Ectodermal cell (in vitro differentiated cells): ENCODE measurements at regions not wholly inside any gene's neighbourhood (a gene's known extent, or its start where the extent isn't known, plus 50 kb on each side); places are given as distances from the start of the nearest gene placed in this dataset.

Experiments
- H3K27ac ChIP-seq: 2 replicates; pipeline ENCODE4 v1.7.0; 2013; ENCODE audit warnings: mild to moderate bottlenecking, low read depth, low read length; ENCODE audit not compliant: insufficient read depth, poor library complexity, severe bottlenecking
- H3K27me3 ChIP-seq: 2 replicates; pipeline ENCODE4 v1.7.0; 2013; ENCODE audit warnings: mild to moderate bottlenecking, low read length; ENCODE audit not compliant: insufficient read depth, control insufficient read depth, poor library complexity, severe bottlenecking
- H3K36me3 ChIP-seq: one replicate; pipeline ENCODE4 v1.7.0; 2013; ENCODE audit warnings: low read length; ENCODE audit not compliant: control insufficient read depth, insufficient read depth
- H3K4me1 ChIP-seq: one replicate; pipeline ENCODE4 v1.7.0; 2013; ENCODE audit warnings: low read length; ENCODE audit not compliant: control insufficient read depth, insufficient read depth
- H3K4me3 ChIP-seq: 2 replicates; pipeline ENCODE4 v1.7.0; 2013; ENCODE audit warnings: low read depth, low read length, control low read depth; ENCODE audit not compliant: insufficient read depth
- H3K9me3 ChIP-seq: 2 replicates; pipeline ENCODE4 v1.7.0; 2013; ENCODE audit warnings: mild to moderate bottlenecking, low read length, moderate library complexity; ENCODE audit not compliant: control insufficient read depth
- WGBS, 2 experiments: methylation state at CpG; one replicate each; pipeline ENCODE4 v1.1.7; 2013; ENCODE audit warnings: missing lambda C conversion rate in 2 of 2; 5-methylcytosine and 5-hydroxymethylcytosine counted together

DNA sequence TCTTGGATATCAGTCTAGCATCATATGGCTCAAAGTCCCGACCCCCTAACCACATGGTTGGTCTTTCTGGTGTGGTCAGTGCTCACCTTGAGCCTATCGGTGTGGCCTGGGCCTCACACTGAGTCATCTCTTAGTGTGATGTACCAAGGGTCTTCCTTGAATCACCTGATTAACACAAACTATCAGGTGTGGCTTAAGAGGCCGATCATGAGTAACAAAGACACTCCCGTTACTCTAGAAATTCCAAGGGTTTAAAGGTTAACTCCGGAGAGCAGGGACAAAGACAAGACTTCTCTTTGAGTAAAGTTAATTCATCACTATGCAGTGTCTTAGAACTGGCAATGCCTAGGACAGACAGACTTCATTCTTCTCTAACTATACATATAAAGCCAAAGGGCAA is 52.3 kb upstream of the ARMC3 start:
- Histone ChIP-seq H3K27ac (no peak overlapping the region), H3K36me3 (no peaks in the 10 kb centered on the region), H3K4me1 (peaks cover 17% of the 10 kb centered on the region), H3K9me3 (no peaks in the 10 kb centered on the region), H3K4me3 (no peak overlapping the region), H3K27me3 (no peaks in the 10 kb centered on the region)
- WGBS, 2 experiments: 87% methylated on average over 5 of the region's 5 CpGs

DNA sequence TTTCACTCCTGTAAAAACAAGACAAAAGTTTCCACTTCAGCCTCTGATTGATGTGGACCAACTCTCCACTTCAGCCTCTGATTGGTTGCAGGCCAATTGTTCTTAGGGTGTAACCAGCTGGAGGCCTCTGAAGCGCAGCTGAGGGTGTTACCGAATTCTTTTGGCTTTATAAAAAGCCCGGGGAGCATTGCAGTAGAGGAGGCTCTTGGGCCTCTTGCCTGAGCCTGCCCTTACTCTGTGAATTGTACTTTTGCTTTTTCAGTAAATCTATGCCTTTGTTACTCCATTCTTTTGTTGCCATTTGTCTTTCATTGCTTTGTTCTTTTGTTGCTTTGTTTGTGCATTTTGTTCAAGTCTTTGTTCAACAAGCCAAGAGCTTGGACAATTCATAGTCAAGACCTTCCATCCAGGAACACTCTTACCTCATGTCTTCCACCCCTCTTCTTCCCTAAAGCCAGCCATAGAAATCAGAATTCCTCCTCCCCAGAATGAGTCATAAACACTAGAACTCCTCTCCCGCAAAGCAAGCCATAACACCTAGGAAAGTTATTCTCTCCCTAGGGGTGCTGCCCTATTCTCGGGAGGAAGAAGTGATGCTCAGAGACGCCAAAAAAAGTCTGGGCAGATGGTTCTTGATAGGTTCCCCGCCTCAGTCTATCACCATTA is 53.5 kb upstream of the ARMC3 start:
- 75% methylated on average over 7 of the region's 7 CpGs for WGBS, 2 experiments
- peaks cover 17% of the 10 kb centered on the region for H3K4me1 ChIP-seq
- no peak overlapping the region for H3K4me3 ChIP-seq
- no peaks in the 10 kb centered on the region for H3K9me3 ChIP-seq
- no peaks in the 10 kb centered on the region for H3K27me3 ChIP-seq
- no peaks in the 10 kb centered on the region for H3K36me3 ChIP-seq
- H3K27ac ChIP-seq: peak overlapping the region; percentile 38

DNA sequence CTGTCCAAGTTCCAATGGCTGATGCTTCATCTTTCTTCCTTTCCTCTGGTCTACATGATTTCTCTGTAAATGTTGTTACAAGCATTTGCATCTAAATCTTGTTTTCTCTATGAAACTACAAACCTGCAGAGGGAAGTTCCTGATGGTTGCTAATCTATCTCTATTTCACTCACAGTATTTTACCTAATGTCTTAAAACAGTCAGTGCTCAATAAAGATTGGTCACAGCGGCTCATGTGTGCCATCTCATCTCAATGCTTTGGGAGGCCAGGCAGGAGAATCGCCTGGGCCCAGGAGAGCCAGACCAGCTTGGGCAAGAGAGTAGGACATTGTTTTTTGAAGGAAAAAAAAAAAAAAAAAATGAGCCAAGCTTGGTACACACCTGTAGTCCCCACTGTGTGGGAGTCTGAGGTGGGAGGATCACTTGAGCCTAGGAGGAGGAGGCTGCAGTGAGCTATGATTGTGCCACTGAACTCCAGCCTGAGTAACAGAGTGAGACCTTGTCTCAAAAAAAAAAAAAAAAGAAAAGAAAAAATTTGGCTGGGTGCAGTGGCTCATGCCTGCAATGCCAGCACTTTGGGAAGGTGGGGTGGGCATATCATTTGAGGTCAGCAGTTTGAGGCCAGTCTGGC is 71.3 kb upstream of the ARMC3 start:
- Histone ChIP-seq H3K4me1 (no peaks in the 10 kb centered on the region), H3K36me3 (no peaks in the 10 kb centered on the region), H3K4me3 (no peak overlapping the region), H3K27me3 (no peaks in the 10 kb centered on the region), H3K27ac (no peak overlapping the region), H3K9me3 (no peaks in the 10 kb centered on the region)
- 93 to 95% methylated on average over 2 of the region's 2 CpGs for WGBS, 2 experiments

DNA sequence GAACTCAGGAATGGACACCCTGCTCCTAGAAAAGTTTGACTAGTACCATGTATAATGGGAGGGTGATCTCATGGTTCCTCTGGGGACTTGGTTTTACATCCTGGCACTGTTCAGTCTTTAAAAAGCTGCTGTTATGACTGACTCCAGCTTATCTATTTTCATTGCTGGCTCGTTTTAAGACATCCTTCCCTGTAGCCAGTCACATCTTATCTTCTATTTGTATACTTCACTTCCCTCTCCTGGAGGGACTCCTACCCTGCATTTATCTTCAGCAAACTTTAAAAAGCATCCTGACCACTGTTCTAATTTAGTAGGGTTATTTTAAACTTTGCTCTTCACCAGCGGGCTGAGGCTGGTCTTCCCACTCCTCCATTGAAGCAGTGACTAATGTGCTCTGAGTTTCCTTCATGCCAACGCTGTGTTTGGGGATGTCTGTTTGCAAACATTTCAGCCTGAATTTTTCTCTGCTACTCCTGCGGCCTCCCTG is 72.9 kb upstream of the ARMC3 start:
- Histone ChIP-seq H3K4me3 (no peak overlapping the region), H3K36me3 (no peaks in the 10 kb centered on the region), H3K9me3 (no peaks in the 10 kb centered on the region), H3K27ac (no peak overlapping the region), H3K27me3 (no peaks in the 10 kb centered on the region), H3K4me1 (no peaks in the 10 kb centered on the region)
- WGBS, 2 experiments: 90 to 94% methylated on average over 4 of the region's 4 CpGs

DNA sequence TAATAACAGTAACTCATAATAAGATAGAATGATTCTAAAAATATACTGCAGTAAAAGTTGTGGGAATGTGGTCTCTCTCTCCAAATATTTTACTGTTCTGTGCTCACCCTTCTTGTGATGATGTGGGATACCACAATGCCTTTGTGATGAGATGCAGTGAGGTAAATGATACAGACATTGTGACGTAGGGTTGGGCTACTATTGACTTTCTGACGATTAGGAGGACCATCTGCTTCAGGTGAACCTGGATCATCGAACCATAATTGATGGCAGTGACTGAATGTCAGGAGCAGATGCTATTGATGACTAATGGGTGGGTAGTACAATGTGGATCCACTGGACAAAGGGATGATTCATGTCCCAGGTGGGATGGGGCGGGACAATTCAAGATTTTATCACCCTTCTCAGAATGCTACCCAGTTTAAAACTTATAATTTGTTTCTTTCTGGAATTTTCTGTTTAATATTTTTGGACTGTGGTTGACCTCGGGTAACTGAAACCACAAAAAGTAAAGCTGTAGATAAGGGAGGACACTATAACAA is 73.9 kb upstream of the ARMC3 start:
- Histone ChIP-seq H3K36me3 (no peaks in the 10 kb centered on the region), H3K27me3 (no peaks in the 10 kb centered on the region), H3K9me3 (no peaks in the 10 kb centered on the region), H3K27ac (no peak overlapping the region), H3K4me1 (no peaks in the 10 kb centered on the region), H3K4me3 (no peak overlapping the region)
- WGBS, 2 experiments: 94 to 97% methylated on average over 4 to 5 of the region's 5 CpGs

DNA sequence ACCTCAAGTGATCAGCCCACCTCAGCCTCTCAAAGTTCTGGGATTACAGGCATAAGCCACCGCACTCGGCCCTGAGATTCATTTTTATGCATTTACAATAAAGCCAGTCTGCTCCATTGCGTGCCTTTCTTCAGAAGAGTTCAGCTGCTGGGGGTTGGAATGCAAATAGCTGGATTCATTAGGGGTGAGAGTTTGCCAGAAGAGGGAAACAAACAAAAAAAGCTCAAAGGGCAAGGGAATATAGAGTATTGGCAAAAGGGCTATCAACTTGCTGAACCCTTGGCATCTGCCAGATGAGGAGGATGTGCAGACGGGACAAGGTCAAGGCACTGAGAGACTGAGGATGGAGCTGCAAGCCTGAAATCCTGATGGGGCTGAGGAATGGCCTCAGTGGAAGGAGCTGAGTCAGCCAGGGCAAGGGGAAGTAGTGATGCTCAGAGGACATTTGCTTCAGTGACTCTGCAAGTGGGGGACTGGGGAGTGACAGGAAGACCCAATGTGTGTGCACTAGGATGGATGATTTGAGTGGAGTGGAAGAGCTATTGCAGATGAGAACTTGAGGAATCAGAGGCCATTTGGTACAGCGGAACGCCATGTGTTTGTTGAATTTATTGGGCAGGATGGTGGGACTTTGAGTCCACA is 75.0 kb upstream of the ARMC3 start:
- no peaks in the 10 kb centered on the region for H3K27me3 ChIP-seq
- H3K4me3 ChIP-seq: no peak overlapping the region
- no peaks in the 10 kb centered on the region for H3K9me3 ChIP-seq
- no peaks in the 10 kb centered on the region for H3K36me3 ChIP-seq
- no peaks in the 10 kb centered on the region for H3K4me1 ChIP-seq
- 94 to 96% methylated on average over 6 of the region's 6 CpGs for WGBS, 2 experiments
- H3K27ac ChIP-seq: no peak overlapping the region

DNA sequence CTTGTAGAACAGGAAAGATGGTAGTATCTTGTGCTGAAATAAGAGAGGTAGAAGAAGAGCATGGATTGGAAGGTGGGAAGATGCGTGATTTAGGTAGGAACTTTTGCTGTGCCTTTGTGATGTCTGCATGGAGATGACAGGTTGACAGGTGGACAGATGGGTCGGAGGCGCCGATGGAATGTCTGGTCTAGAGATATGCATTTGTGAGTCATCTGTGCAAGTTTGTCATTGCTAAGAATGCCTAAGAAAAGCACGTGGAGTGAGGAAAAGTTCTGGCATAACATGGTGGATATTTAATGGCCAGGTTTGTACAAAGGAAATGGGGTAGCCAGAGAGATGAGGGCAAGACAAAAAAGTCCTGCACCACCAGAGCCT is 76.0 kb upstream of the ARMC3 start:
- Histone ChIP-seq H3K9me3 (no peaks in the 10 kb centered on the region), H3K27ac (no peak overlapping the region), H3K27me3 (no peaks in the 10 kb centered on the region), H3K4me1 (no peaks in the 10 kb centered on the region), H3K4me3 (no peak overlapping the region), H3K36me3 (no peaks in the 10 kb centered on the region)
- 95 to 97% methylated on average over 5 of the region's 5 CpGs for WGBS, 2 experiments

DNA sequence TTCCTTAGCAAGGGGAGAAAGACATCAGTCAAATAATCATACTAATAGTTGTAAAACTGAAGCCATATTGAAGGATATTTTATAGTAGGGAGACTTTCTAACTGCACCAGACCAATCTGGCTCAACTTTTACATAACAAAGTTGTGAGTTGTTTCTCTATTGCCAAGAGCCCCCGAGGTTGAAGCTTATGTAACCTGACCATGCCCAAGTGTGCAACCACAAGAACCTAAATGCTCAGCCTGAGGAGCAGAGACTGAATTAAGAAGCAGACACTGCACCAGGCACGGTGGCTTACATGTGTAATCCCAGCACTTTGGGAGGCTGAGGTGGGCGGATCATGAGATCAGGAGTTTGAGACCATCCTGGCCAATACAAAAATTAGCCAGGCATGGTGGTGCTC is 77.3 kb upstream of the ARMC3 start:
- no peaks in the 10 kb centered on the region for H3K27me3 ChIP-seq
- no peak overlapping the region for H3K4me3 ChIP-seq
- no peaks in the 10 kb centered on the region for H3K36me3 ChIP-seq
- no peaks in the 10 kb centered on the region for H3K4me1 ChIP-seq
- H3K9me3 ChIP-seq: no peaks in the 10 kb centered on the region
- 90 to 93% methylated on average over 3 of the region's 3 CpGs for WGBS, 2 experiments
- H3K27ac ChIP-seq: no peak overlapping the region

DNA sequence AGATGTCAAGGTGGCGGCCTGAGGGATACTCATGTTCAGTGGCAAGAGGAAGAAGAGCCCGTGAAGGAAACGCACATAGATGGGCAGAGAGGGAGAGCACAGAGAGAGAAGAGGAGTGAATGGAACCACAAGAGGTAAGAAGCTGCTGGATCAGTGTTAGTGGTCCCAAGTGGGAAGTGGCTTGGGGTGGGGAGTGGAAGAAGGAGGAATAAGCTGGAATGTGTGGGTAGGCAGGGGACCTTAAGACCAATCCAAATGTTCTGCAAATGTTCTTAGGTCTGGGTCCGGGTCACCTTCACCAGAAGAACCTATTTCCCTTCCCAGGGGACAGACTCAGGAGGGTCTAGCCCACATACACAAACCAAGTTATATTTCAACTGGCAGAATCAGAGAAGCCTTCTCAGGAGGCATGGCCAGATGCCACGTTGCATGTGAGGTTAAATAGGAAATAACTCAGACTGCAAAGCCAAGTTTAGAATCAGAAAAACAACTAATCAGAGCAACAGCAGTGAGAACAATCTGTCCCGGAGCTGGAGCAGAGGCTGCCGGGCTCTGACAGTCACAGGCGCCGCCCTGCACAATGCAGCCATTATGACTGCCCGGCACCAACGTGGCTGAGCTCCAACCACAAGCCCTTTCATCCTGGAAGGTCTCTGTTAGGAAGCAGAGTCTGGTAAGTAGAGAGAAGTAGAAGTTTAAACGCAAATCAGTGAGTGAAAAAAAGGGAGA is 78.6 kb upstream of the ARMC3 start:
- Histone ChIP-seq H3K4me1 (no peaks in the 10 kb centered on the region), H3K27ac (no peak overlapping the region), H3K9me3 (no peaks in the 10 kb centered on the region), H3K27me3 (no peaks in the 10 kb centered on the region), H3K4me3 (no peak overlapping the region), H3K36me3 (no peaks in the 10 kb centered on the region)
- 88 to 94% methylated on average over 11 to 12 of the region's 12 CpGs for WGBS, 2 experiments

DNA sequence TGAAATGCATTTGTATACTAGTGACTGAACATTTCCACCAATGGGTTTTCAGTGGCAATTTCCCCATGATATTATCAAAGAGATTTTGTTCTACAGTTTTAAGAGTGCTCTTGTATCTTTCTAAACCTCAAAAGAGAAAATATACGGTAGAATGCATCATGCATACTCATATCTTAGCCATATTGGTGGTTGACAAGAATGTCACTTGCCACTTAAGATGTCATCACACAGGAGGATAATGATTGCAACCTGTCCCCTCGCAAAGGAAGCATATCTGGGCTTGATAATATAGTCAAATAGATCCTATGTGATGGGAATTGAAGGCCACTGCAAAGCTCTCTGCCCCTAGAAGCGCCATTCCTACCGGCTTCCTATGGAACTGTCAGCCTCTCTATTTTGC is 79.3 kb upstream of the ARMC3 start:
- Histone ChIP-seq H3K4me3 (no peak overlapping the region), H3K27me3 (no peaks in the 10 kb centered on the region), H3K36me3 (no peaks in the 10 kb centered on the region), H3K4me1 (no peaks in the 10 kb centered on the region), H3K27ac (no peak overlapping the region), H3K9me3 (no peaks in the 10 kb centered on the region)
- WGBS, 2 experiments: 71 to 87% methylated on average over 4 of the region's 4 CpGs
